ENCODE measurements at regions not wholly inside any gene's neighbourhood (a gene's known extent, or its start where the extent isn't known, plus 50 kb on each side); places are given as distances from the start of the nearest gene placed in this dataset.

DNA sequence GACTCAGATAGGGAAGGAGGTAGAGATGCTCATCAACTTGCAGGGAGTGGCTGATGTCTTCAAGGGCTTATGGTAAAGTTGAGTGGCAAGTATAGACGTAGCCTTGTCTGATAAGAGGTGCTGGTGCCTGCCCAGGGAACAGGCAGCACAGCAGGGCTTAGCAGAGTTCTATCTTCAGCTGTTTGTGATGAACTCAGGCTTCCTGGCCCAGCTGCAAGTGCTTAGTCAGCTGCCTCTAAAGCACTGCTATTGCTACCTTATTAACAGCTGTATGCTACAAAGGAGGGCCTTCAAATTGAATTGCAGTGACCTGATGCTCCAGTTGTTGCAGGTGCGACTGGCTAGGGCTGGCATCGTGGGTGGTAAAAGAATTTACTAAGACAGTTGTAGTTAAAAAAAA is 82.1 kb downstream of the TSN start:
- TF ChIP-seq, protein P1, sequence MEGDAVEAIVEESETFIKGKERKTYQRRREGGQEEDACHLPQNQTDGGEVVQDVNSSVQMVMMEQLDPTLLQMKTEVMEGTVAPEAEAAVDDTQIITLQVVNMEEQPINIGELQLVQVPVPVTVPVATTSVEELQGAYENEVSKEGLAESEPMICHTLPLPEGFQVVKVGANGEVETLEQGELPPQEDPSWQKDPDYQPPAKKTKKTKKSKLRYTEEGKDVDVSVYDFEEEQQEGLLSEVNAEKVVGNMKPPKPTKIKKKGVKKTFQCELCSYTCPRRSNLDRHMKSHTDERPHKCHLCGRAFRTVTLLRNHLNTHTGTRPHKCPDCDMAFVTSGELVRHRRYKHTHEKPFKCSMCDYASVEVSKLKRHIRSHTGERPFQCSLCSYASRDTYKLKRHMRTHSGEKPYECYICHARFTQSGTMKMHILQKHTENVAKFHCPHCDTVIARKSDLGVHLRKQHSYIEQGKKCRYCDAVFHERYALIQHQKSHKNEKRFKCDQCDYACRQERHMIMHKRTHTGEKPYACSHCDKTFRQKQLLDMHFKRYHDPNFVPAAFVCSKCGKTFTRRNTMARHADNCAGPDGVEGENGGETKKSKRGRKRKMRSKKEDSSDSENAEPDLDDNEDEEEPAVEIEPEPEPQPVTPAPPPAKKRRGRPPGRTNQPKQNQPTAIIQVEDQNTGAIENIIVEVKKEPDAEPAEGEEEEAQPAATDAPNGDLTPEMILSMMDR (IDR thresholded peaks at IDR 0.05; ENCODE audit: insufficient read depth, low read depth, low read length): no peak
- no peak for TF ChIP-seq EZH2 (IDR thresholded peaks at IDR 0.05; ENCODE audit: insufficient read depth, low read length)
